GM21825 (cell line): ENCODE measurements at regions not wholly inside any gene's neighbourhood (a gene's known extent, or its start where the extent isn't known, plus 50 kb on each side); places are given as distances from the start of the nearest gene placed in this dataset.
"Not testable (repeated sequence)": the region's sequence is repeated elsewhere in the genome, so short reads cannot be mapped to it uniquely, and the experiment has no call there.

Experiments used
- ATAC-seq: cut with Tn5 transposase; IDR thresholded peaks from one replicate; pipeline ENCODE4 v1.9.1; 2021; ENCODE audit warnings: mild to moderate bottlenecking, moderate library complexity; ENCODE audit not compliant: unreplicated experiment

GRCh38 chr15:22303112-22303511 lies 155.6 kb upstream of the GOLGA6L22 start:
- ATAC-seq, result not testable (repeated sequence)
